ENCODE measurements at regions not wholly inside any gene's neighbourhood (a gene's known extent, or its start where the extent isn't known, plus 50 kb on each side); places are given as distances from the start of the nearest gene placed in this dataset.

- TF ChIP-seq CTCF (IDR thresholded peaks at IDR 0.05; ENCODE audit: poor library complexity) (no peak), EZH2 (IDR thresholded peaks at IDR 0.05; ENCODE audit: borderline replicate concordance) (no peak)
Measured at GRCh38 chr16:13552062-13552959, 367.6 kb upstream of the ERCC4 start.

All from hepatocyte (in vitro differentiated cells).